ENCODE measurements at regions not wholly inside any gene's neighbourhood (a gene's known extent, or its start where the extent isn't known, plus 50 kb on each side); places are given as distances from the start of the nearest gene placed in this dataset.

- DNase-seq (ENCODE audit: low read depth), result peak; percentile 78
Measured at GRCh38 chr6:6724539-6725467, 136.3 kb downstream of the LY86 start.

GRCh38 chr6:6725468-6726209, 137.1 kb downstream of the LY86 start:
- no peak for TF ChIP-seq CTCF (conservative IDR thresholded peaks at IDR 0.05; ENCODE audit: low read length)

More at GRCh38 chr6:6724539-6725467, 136.3 kb downstream of the LY86 start:
- TF ChIP-seq CTCF (conservative IDR thresholded peaks at IDR 0.05; ENCODE audit: low read length), result peak; percentile 66
- peak overlapping the region; percentile 50 for H3K4me3 ChIP-seq (ENCODE audit: low read length)

GRCh38 chr6:6728169-6728941, 139.8 kb downstream of the LY86 start:
- no peak overlapping the region for H3K4me3 ChIP-seq (ENCODE audit: low read length)
- TF ChIP-seq CTCF (conservative IDR thresholded peaks at IDR 0.05; ENCODE audit: low read length), result no peak
- DNase-seq (ENCODE audit: low read depth), result no peak

More at GRCh38 chr6:6725468-6726209, 137.1 kb downstream of the LY86 start:
- no peak overlapping the region for H3K4me3 ChIP-seq (ENCODE audit: low read length)
- DNase-seq (ENCODE audit: low read depth), result no peak

- peak; percentile 69 for DNase-seq (ENCODE audit: low read depth)
- no peak overlapping the region for H3K4me3 ChIP-seq (ENCODE audit: low read length)
- no peak for TF ChIP-seq CTCF (conservative IDR thresholded peaks at IDR 0.05; ENCODE audit: low read length)
Measured at GRCh38 chr6:6729971-6730370, 141.5 kb downstream of the LY86 start.

GRCh38 chr6:6730831-6731230, 142.3 kb downstream of the LY86 start:
- DNase-seq (ENCODE audit: low read depth), result peak; percentile 96
- no peak overlapping the region for H3K4me3 ChIP-seq (ENCODE audit: low read length)
- no peak for TF ChIP-seq CTCF (conservative IDR thresholded peaks at IDR 0.05; ENCODE audit: low read length)

GRCh38 chr6:6734479-6735465, 146.3 kb downstream of the LY86 start:
- no peak for DNase-seq (ENCODE audit: low read depth)
- TF ChIP-seq CTCF (conservative IDR thresholded peaks at IDR 0.05; ENCODE audit: low read length), result no peak
- no peak overlapping the region for H3K4me3 ChIP-seq (ENCODE audit: low read length)

Measured in AG10803 (cell line).